ENCODE measurements at regions not wholly inside any gene's neighbourhood (a gene's known extent, or its start where the extent isn't known, plus 50 kb on each side); places are given as distances from the start of the nearest gene placed in this dataset.
"Not testable (repeated sequence)": the region's sequence is repeated elsewhere in the genome, so short reads cannot be mapped to it uniquely, and the experiment has no call there.

DNA sequence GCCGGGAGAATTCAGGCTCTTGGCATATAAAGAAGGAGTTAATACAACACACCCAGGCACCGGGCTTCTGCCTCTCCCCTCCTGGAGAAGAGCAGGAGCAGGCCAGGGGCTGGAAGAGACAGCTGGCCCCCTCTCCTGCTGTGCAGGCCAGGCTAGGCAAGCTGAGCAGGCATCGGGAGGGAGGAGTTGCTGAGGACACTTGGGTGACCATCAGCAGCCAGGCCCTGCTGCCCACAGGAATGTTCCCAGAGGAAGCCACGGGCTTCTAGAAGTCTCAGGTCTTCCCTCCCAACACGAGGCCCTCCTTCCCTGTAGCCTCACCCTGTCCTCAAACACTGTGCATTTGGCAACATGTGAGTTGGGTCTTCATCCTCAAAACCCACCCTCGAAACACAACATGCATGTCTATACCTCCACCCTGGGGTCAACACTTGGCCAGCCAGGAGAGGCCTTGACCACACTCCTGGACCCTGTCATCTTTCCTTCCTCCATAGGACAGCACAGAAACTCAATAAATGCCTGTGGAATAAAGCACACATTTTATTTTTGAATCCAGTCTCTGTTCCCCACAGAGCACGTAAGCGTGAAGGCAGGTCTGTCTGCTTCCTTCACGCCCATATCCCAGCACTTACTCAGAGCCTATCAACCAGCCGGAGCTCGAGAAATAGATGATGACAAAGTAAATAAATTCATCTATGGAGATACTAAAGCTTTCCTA is 433.8 kb upstream of the ID2 start:
- FAIRE-seq (no peak), DNase-seq (ENCODE audit: insufficient read length, low spot score) (no peak)

DNA sequence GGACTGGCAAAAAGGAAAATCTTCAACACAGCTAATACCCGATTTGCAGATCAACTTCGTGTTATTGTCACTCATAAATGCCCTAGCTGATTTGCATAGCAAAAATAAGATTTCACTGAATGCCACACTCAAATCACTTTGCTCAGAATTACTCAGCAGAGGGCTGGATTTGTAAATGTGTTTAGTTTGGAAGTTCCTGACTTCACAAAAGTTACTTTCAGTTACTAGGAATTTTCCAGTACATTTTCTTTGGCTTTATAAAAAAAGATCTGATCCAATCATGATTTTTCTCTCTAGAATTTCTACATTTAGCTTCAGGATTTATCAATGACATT is 433.3 kb upstream of the ID2 start:
- no peak for FAIRE-seq
- DNase-seq (ENCODE audit: insufficient read length, low spot score), result no peak

DNA sequence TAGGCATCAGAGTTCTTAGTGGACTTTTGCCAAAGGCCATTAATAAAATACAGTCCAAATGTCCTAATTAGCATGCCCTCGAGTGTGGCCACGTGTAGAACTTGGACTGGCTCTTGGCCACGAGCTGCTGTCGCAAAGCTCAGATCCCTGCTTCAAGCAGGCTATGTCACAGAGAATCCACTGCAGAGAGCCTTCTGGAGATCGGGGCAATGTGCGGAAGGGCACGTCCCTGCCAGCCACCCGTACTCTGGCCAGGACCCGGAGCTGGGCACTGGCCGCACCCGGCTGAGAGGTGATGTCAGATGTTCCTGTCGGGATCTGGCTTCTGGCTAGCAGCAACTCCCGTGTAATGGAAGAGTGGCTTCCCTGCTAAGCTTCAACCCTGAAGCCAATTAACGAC is 432.7 kb upstream of the ID2 start:
- DNase-seq (ENCODE audit: insufficient read length, low spot score), result no peak
- FAIRE-seq, result no peak

DNA sequence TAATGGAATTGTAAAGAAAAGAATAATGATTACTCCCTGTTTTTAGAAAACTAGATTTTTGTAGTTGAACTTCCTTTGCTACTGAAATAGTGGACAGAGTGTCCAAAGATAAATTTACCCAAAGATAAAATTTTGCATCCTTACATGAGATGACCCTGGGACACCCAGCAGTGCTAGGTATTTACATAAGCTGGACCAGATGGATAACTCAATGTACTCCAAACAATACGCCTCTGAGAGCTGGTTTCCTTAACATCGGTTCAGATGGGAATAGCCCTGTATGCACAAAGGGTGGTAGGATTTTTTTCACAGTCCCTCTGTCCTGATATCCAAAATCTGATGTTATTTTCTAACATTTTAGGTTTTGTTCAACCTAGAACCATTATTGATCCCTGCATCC is 432.1 kb upstream of the ID2 start:
- no peak for FAIRE-seq
- DNase-seq (ENCODE audit: insufficient read length, low spot score), result no peak

DNA sequence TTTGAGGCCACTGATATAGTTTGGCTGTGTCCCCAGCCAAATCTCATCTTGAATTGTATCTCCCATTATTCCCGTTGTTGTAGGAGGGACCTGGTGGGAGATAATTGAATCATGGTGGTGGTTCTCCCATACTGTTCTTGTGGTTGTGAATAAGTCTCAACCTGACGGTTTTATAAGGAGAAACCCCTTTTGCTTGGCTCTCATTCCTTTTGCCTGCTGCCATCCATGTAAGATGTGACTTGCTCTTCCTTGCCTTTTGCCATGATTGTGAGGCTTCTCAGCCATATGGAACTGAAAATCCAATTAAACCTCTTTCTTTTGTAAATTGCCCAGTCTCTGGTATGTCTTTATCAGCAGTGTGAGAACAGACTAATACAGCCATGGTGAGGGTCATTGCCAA is 431.6 kb upstream of the ID2 start:
- DNase-seq (ENCODE audit: insufficient read length, low spot score); FAIRE-seq: not testable (repeated sequence)

DNA sequence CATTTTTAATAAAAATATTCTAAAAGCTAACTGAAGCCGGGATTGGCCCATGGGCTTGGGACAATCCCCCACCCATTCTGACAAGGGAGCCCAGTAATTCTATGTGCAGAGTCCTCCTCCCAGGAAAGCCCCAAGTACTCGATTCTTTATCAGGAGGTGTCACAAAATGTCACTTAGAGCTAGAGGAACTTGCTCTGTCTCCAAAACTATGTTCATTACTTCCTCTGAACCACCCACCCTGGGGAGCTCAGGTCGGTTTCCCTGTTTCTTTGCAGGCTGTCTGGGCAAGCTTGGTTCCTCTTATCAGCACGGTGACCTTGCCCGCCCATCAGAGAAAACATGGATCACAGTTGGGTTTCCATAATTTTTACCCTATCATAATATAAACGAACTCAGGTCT is 430.6 kb upstream of the ID2 start:
- no peak for DNase-seq (ENCODE audit: insufficient read length, low spot score)
- no peak for FAIRE-seq

DNA sequence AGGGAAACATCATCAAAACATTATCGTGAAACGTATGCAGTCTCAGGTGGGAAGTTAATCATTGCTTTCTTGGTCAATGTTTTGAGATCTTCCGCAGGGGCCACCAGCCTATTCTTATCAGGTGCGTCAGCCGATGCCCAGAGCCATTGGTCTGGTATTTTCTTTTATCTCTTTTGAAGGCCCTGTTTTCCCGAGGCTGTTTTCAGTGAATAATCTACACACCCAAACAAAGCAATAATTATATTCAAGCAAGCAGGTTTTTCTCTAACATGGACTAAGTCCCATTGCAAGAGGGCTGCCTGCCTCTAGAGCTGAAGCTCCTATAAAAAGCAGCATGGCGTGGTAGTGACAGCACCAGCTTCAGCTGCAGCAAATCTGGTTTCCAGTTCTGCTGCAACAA is 430.0 kb upstream of the ID2 start:
- FAIRE-seq (no peak), DNase-seq (ENCODE audit: insufficient read length, low spot score) (no peak)

DNA sequence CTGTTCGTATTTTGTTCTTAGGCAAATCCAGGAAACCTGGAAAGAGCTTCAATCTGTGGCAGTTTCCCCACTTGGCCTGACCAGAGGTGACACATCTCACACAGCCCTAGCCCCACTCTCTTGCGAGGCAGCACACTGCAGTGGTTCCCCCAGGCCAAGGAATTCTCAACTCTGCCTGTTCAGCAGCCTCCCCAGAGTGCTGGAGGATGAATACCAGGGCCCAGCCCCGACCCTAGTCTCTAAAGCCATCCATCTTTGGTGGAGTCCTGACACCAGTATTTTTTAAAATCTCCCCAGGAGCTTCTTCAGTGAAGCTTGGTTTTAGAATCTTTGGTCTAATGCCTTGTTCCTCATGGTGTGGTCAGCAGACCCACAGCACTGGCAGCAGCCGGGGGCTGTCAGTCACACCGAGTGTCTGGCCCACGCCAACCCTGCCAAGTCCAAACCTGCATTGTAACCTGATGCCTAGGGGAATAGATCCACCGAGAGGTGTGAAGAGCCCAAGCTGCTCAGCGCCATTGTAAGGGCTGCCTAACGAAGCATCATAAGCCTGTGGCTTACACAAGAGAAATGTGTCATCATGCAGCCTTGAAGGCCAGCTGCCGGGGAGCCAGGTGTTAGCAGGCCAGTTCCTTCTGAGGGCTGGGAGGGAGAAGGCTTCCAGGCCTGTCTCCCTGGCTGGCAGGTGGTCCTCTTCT is 428.7 kb upstream of the ID2 start:
- DNase-seq (ENCODE audit: insufficient read length, low spot score) (no peak), FAIRE-seq (no peak)

DNA sequence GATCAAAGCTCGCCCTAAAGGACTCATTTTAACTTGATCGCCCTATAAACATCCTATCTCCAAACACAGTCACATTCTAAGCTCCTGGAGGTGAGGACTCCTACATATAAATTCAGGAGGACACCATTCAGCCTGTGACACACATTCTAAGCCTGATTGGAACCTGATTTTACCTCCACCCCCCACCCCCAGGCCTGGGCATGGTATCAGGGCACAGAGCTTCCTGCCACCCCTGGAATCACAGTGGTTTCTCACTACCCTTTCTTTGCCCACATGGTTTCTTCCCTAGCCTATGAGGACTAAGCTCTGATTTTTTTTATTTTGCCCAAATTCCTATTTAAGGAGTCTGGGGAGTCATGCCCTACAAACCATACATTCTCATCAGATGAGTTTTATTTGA is 428.1 kb upstream of the ID2 start:
- FAIRE-seq (no peak), DNase-seq (ENCODE audit: insufficient read length, low spot score) (no peak)

DNA sequence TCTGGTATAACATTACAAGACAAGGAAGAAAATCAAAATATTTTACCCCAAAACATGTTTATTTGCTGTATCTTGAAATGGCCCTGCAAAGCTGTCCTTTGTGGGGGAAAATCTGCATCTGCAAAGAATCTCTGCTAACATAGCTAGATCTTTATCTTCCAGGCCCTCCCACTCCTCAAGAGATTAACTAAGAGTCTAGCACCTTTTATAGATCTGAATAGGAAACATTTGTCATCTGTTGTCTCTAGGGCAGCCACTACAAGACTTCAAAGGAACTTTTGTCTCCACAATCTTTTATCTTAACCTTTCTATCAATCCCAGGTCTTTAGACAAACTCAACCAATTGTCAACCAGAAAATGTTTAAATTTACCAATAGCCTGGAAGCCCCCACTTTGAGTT is 427.6 kb upstream of the ID2 start:
- DNase-seq (ENCODE audit: insufficient read length, low spot score), result not testable (repeated sequence)

DNA sequence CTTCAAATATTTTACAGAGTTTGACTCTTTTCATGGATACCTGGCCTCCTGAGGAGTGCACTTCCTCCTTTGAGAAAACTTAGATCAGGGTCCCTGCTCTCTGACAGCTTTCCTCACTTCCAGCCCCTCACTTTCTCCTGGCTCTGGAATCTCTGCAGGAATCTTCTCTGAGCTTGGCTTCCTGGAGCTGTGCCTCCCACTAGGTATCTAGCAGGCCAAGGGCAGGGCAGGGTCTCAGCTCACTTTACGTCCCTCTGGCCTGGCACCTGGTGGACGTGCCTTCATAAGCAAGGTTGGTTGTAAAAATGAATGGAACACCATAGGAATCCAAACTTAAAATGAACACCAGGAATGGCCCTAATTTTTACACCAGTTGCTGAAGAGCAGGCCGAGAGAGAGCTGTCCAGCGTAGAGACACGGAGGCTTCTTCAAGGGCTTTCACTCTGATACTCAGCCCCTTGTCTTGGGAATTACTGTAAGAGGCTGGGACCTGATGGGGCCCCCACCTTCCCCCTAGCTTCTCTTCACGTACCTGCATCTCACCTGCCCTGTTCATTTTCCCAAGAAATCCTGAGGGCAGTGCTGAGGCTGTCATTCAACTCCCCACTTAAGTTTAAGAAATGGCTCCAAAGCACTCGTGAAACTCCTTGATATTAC is 426.9 kb upstream of the ID2 start:
- FAIRE-seq, result no peak
- DNase-seq (ENCODE audit: insufficient read length, low spot score), result no peak

More for the DNA sequence above, 427.6 kb upstream of the ID2 start:
- FAIRE-seq, result not testable (repeated sequence)

DNA sequence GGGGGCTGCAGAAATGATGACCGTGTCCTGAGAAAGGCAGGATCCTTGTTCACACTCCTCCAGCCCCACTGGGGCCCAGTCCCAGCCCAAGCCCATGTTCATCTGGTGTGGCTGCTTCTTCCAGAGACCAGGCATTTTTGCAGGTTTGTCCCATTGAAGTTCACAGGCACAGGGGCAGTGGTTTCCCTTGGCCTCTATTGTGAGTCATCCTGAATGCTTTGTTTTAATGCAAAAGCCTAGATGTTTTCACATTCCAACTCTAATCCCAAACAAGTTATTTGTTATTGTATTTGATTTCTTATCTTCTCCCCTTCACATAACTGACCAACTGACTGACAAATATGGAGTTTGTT is 426.4 kb upstream of the ID2 start:
- no peak for DNase-seq (ENCODE audit: insufficient read length, low spot score)
- no peak for FAIRE-seq

DNA sequence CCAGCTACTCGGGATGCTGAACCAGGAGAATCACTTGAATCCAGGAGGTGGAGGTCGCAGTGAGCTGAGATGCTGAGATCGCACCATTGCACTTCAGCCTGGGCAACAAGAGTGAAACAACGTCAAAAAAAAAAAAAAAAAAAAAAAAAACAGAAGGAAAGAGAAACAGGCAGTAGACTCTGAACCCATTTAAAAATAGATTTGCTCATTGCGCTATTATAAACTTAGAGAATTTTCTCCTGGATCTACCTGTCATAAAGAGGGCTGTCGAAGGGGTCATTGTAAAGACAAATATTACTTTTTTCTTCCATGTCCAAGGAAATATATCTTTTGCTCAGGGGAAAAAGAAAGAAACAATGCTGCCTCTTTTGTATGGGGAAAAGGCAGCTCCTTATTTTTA is 425.0 kb upstream of the ID2 start:
- no peak for FAIRE-seq
- no peak for DNase-seq (ENCODE audit: insufficient read length, low spot score)

DNA sequence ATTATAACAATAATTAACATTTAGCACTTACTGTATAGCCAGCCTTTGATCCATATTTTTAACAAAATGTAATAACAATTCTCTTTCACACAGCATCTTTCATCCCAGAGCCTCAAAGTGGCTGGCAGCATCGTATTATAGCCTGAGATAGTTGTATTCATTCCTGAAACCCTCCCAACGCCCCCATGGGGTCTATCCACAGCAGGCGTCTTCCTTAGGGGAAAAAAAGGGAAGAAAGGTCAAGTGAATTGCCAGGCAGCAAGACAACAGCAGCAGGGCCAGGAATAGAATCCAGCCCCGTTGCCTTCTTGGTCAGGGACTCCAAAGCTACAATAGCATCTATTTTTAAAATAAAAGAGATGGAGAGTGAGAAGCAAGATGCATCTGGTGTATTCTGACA is 424.4 kb upstream of the ID2 start:
- FAIRE-seq, result no peak
- DNase-seq (ENCODE audit: insufficient read length, low spot score), result no peak

DNA sequence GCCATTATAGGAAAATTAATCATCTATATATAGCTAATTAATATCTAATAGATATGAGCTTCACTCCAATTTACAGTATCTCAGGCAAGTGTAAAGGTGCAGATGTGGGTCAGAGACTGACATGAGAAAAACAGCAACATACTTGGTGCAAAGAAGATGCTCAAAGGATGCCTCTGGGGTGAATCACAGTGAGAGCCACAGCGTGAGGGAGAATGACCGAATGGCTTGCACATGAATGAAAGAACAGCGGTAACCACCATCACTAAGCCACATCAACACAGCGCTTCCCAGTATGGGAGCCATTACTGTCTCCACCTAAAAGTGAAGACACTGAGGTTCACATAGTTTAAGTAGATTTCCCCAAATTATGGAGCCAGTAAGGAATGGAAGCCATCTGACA is 423.4 kb upstream of the ID2 start:
- no peak for FAIRE-seq
- DNase-seq (ENCODE audit: insufficient read length, low spot score), result no peak

DNA sequence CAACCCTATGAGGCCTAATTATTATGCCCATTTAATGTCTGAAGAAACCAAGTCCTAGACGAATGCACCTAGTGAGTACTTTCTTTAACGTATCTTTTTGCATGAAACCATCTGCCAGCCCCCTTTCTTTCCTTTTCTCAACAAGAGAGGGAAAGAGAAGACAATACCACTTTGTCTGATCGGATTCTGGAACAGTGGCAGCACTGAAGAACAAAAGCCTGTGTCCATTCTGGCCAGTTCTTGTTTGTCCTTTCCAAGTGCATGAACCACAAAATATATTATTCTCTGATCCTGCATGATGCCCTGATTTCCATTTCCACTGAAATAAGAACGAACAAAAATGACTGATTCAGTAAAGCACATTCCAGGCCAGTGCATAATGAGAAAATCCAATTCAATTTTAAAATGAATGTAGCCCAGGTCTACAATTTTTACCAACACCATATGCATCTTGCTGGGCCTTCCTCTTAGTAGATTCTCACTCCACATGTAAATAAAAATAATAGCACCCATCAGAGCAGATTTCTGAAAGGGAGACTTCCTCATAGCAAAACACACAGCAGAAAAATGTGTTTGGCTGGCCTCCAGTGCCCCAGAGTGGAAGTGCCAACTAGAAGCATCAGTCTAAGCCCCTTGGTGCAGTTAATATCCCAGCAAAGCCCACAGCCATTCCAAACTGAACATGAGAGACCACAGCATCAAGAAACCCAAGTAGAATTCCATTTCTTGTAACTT is 422.6 kb upstream of the ID2 start:
- no peak for FAIRE-seq
- DNase-seq (ENCODE audit: insufficient read length, low spot score), result no peak

DNA sequence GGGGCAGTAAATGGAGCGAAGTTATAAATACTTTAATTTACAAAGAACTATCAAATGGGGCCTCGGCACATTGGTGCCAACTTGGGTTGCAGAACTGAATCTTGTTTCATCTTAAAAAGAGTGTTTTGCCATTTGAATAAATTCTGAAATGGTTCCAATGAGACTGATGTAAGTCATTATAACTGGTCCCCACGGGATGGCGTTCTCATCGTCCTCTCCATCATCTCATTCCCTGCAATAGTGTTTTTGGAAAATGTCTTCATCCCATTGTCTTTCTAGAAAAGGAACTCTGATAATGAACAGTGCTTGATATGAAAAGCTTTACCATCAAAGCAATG is 422.0 kb upstream of the ID2 start:
- FAIRE-seq (no peak), DNase-seq (ENCODE audit: insufficient read length, low spot score) (no peak)

DNA sequence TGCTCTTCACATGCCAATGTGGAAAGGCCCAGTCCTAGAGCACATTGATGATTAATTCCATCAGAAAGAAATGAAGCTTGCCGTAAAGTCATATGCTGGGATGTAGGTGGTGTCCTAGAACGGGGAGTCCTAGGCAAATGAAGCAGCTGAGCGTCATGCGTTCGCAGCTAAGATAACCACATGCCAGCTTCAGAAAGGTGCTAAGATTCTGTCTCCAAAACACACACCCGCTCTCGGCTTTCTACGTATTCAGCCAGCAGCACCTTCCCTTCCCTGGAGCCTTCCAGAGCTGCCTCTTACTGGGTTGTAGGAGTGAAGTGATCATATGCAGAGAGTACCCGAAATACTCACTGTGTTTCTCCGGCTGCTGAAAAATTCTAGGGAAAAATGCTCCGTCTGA is 421.6 kb upstream of the ID2 start:
- FAIRE-seq (no peak), DNase-seq (ENCODE audit: insufficient read length, low spot score) (no peak)

DNA sequence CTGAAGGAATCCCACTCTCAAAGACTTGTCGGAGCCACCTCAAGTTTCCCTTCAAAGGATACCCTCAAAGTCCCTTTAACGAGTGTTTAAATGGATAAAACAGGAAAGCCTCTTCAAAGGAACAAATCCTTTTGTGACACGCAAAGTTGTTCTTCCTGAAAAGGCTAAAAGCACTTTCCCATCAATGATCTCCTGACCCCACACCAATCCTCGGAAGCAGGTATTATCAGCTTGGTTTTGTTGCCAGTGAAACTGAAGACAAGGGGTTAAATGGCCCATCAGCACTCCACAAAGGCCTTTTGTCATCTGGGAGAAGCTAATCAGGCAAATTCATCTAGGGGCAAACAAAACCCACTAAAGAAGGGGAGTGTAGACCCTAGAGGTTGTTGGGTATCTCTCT is 418.0 kb upstream of the ID2 start:
- FAIRE-seq (no peak), DNase-seq (ENCODE audit: insufficient read length, low spot score) (no peak)

DNA sequence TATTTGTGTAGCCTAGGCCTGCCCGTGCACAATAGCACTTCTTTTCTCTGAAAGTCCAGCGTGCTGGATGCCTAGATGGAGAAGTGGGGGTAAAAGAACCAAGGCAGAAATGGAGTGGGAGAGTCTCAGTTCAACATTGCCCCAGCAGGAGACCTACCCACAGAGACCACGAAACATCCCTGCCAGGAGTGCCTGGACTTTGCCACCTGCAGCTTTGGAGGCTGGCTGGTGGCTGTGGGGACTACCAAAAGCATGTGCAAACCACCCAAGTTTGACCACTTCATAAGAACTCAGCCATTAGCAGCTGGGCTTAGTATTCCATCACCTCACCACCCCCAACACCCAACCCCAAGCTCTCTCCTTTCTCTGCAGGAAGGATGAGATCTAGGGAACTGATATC is 416.9 kb upstream of the ID2 start:
- FAIRE-seq (no peak), DNase-seq (ENCODE audit: insufficient read length, low spot score) (no peak)

DNA sequence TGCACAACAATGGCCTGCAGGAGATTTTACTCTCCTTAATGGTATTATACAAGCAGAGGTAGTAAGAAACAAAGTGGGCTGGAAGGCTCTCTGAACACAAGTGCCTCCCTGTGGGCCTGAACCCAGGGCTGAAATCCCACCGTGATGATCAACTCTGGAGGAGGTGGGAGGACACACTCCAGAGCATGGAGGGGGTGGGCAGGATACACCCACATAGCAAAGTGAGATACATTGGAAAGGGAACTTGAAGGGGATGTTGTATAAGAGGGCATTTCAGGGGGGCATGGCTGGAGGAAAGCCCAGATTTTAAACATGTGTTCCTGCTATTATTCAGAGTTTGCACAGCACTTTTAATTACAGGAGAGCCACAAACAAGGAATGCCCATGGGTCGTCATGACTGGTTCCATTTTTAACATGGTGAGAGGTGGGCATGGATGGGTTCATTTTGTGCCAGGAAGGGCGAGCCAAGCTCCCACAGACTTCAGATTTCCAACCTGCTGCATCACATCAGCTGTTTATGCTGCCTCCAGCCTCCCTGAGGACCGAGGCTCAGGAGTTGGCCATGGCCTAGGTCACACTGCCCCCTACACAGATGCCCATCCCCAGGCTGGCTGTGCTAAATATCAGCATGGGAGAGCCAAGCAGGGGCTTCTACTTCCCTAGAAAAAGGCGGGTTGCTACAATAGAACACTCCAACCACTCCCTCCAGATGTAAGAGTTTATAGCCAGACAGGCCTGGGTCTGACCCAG is 416.2 kb upstream of the ID2 start:
- FAIRE-seq, result no peak

More for the DNA sequence above, 416.2 kb upstream of the ID2 start:
- DNase-seq (ENCODE audit: insufficient read length, low spot score), result no peak
